ENCODE measurements at regions not wholly inside any gene's neighbourhood (a gene's known extent, or its start where the extent isn't known, plus 50 kb on each side); places are given as distances from the start of the nearest gene placed in this dataset.
"Not testable (repeated sequence)": the region's sequence is repeated elsewhere in the genome, so short reads cannot be mapped to it uniquely, and the experiment has no call there.

GRCh38 chr1:105631153-105631744 lies 1425.2 kb upstream of the PRMT6 start:
- not testable (repeated sequence) for H4K8ac ChIP-seq (ENCODE audit: low read length); H3K4me1 ChIP-seq (ENCODE audit: control insufficient read depth, insufficient read depth, low read depth, low read length); H2AK5ac ChIP-seq (ENCODE audit: low read length, severe bottlenecking); H3K4ac ChIP-seq (ENCODE audit: low read depth in 1 of 2, low read length in 2 of 2); DNase-seq; H3K79me1 ChIP-seq (replicated peaks; ENCODE audit: low read length, poor library complexity, severe bottlenecking); H3K36me3 ChIP-seq (ENCODE audit: control insufficient read depth in 1 of 2, insufficient read depth in 2 of 2, low read depth in 1 of 2, low read length in 2 of 2); H2BK120ac ChIP-seq (ENCODE audit: low read depth, low read length); H3K14ac ChIP-seq (ENCODE audit: low read length in 2 of 2); H4K91ac ChIP-seq (ENCODE audit: low read length); H3K18ac ChIP-seq (ENCODE audit: low read depth in 1 of 2, low read length in 2 of 2); H3K27me3 ChIP-seq (ENCODE audit: control insufficient read depth in 1 of 2, insufficient read depth in 1 of 2, low read length in 2 of 2); H3K27ac ChIP-seq (ENCODE audit: low read length, poor library complexity, severe bottlenecking); H3K9me3 ChIP-seq (ENCODE audit: control insufficient read depth, low read length); H3K4me2 ChIP-seq (ENCODE audit: low read length, poor library complexity, severe bottlenecking); H3K9ac ChIP-seq (ENCODE audit: low read length); H3K23ac ChIP-seq (ENCODE audit: low read length in 2 of 2); H2BK15ac ChIP-seq (ENCODE audit: low read depth, poor library complexity, severe bottlenecking); H3K4me3 ChIP-seq (ENCODE audit: insufficient read depth in 1 of 2, low read depth in 1 of 2, low read length in 2 of 2); H2BK12ac ChIP-seq (ENCODE audit: low read length in 2 of 2); H2BK5ac ChIP-seq (ENCODE audit: low read depth, low read length, poor library complexity, severe bottlenecking); H2AFZ ChIP-seq (ENCODE audit: low read depth, low read length)
- WGBS, result 97% methylated on average over 35 of the region's 36 CpGs

GRCh38 chr1:105632342-105633196 lies 1423.9 kb upstream of the PRMT6 start:
- H3K27ac ChIP-seq (ENCODE audit: low read length, poor library complexity, severe bottlenecking), result peak overlapping the region; percentile 15
- H4K91ac ChIP-seq (ENCODE audit: low read length), result no peak overlapping the region
- WGBS, result 38% methylated on average over 14 of the region's 14 CpGs
- peak; percentile 1 for DNase-seq
- no peak overlapping the region for H2BK120ac ChIP-seq (ENCODE audit: low read depth, low read length)
- no peak overlapping the region for H2AFZ ChIP-seq (ENCODE audit: low read depth, low read length)
- no peak overlapping the region for H3K9ac ChIP-seq (ENCODE audit: low read length)
- no peak overlapping the region for H3K4ac ChIP-seq (ENCODE audit: low read depth in 1 of 2, low read length in 2 of 2)
- no peak overlapping the region for H2BK12ac ChIP-seq (ENCODE audit: low read length in 2 of 2)
- no peaks in the 10 kb centered on the region for H3K36me3 ChIP-seq (ENCODE audit: control insufficient read depth in 1 of 2, insufficient read depth in 2 of 2, low read depth in 1 of 2, low read length in 2 of 2)
- H3K4me3 ChIP-seq (ENCODE audit: insufficient read depth in 1 of 2, low read depth in 1 of 2, low read length in 2 of 2), result no peak overlapping the region
- H3K9me3 ChIP-seq (ENCODE audit: control insufficient read depth, low read length), result peaks cover 2% of the 10 kb centered on the region
- no peak overlapping the region for H2BK5ac ChIP-seq (ENCODE audit: low read depth, low read length, poor library complexity, severe bottlenecking)
- H3K18ac ChIP-seq (ENCODE audit: low read depth in 1 of 2, low read length in 2 of 2), result no peak overlapping the region
- no peaks in the 10 kb centered on the region for H3K79me1 ChIP-seq (replicated peaks; ENCODE audit: low read length, poor library complexity, severe bottlenecking)
- no peak overlapping the region for H4K8ac ChIP-seq (ENCODE audit: low read length)
- H3K4me2 ChIP-seq (ENCODE audit: low read length, poor library complexity, severe bottlenecking), result peak overlapping the region; percentile 54
- no peak overlapping the region for H2BK15ac ChIP-seq (ENCODE audit: low read depth, poor library complexity, severe bottlenecking)
- no peaks in the 10 kb centered on the region for H3K27me3 ChIP-seq (ENCODE audit: control insufficient read depth in 1 of 2, insufficient read depth in 1 of 2, low read length in 2 of 2)
- no peak overlapping the region for H2AK5ac ChIP-seq (ENCODE audit: low read length, severe bottlenecking)
- no peak overlapping the region for H3K23ac ChIP-seq (ENCODE audit: low read length in 2 of 2)
- peaks cover 4% of the 10 kb centered on the region for H3K4me1 ChIP-seq (ENCODE audit: control insufficient read depth, insufficient read depth, low read depth, low read length)
- H3K14ac ChIP-seq (ENCODE audit: low read length in 2 of 2), result no peak overlapping the region

- DNase-seq, result no peak
Measured at GRCh38 chr1:105636052-105636451, 1420.4 kb upstream of the PRMT6 start.

GRCh38 chr1:105641407-105641806 lies 1415.1 kb upstream of the PRMT6 start:
- Histone ChIP-seq H3K18ac (ENCODE audit: low read depth in 1 of 2, low read length in 2 of 2) (no peak overlapping the region), H4K8ac (ENCODE audit: low read length) (no peak overlapping the region), H3K36me3 (ENCODE audit: control insufficient read depth in 1 of 2, insufficient read depth in 2 of 2, low read depth in 1 of 2, low read length in 2 of 2) (no peaks in the 10 kb centered on the region), H2AK5ac (ENCODE audit: low read length, severe bottlenecking) (no peak overlapping the region), H2BK120ac (ENCODE audit: low read depth, low read length) (no peak overlapping the region), H2BK12ac (ENCODE audit: low read length in 2 of 2) (no peak overlapping the region), H3K79me1 (replicated peaks; ENCODE audit: low read length, poor library complexity, severe bottlenecking) (no peaks in the 10 kb centered on the region), H2AFZ (ENCODE audit: low read depth, low read length) (no peak overlapping the region), H4K91ac (ENCODE audit: low read length) (no peak overlapping the region), H3K4ac (ENCODE audit: low read depth in 1 of 2, low read length in 2 of 2) (no peak overlapping the region), H3K9me3 (ENCODE audit: control insufficient read depth, low read length) (peaks cover 4% of the 10 kb centered on the region), H3K27me3 (ENCODE audit: control insufficient read depth in 1 of 2, insufficient read depth in 1 of 2, low read length in 2 of 2) (no peaks in the 10 kb centered on the region), H2BK15ac (ENCODE audit: low read depth, poor library complexity, severe bottlenecking) (no peak overlapping the region), H3K4me2 (ENCODE audit: low read length, poor library complexity, severe bottlenecking) (no peak overlapping the region), H3K27ac (ENCODE audit: low read length, poor library complexity, severe bottlenecking) (no peak overlapping the region), H2BK5ac (ENCODE audit: low read depth, low read length, poor library complexity, severe bottlenecking) (no peak overlapping the region), H3K23ac (ENCODE audit: low read length in 2 of 2) (no peak overlapping the region), H3K4me3 (ENCODE audit: insufficient read depth in 1 of 2, low read depth in 1 of 2, low read length in 2 of 2) (no peak overlapping the region), H3K4me1 (ENCODE audit: control insufficient read depth, insufficient read depth, low read depth, low read length) (no peaks in the 10 kb centered on the region), H3K9ac (ENCODE audit: low read length) (no peak overlapping the region), H3K14ac (ENCODE audit: low read length in 2 of 2) (no peak overlapping the region)
- 86% methylated on average over 1 of the region's 1 CpG for WGBS
- DNase-seq, result no peak

More at GRCh38 chr1:105636052-105636451, 1420.4 kb upstream of the PRMT6 start:
- Histone ChIP-seq H3K27ac (ENCODE audit: low read length, poor library complexity, severe bottlenecking) (no peak overlapping the region), H4K91ac (ENCODE audit: low read length) (no peak overlapping the region), H3K14ac (ENCODE audit: low read length in 2 of 2) (no peak overlapping the region), H3K9ac (ENCODE audit: low read length) (no peak overlapping the region), H2BK5ac (ENCODE audit: low read depth, low read length, poor library complexity, severe bottlenecking) (no peak overlapping the region), H3K4me2 (ENCODE audit: low read length, poor library complexity, severe bottlenecking) (no peak overlapping the region), H3K4ac (ENCODE audit: low read depth in 1 of 2, low read length in 2 of 2) (no peak overlapping the region), H3K4me1 (ENCODE audit: control insufficient read depth, insufficient read depth, low read depth, low read length) (peaks cover 4% of the 10 kb centered on the region), H2BK120ac (ENCODE audit: low read depth, low read length) (no peak overlapping the region), H3K23ac (ENCODE audit: low read length in 2 of 2) (no peak overlapping the region), H2AFZ (ENCODE audit: low read depth, low read length) (no peak overlapping the region), H3K9me3 (ENCODE audit: control insufficient read depth, low read length) (peaks cover 6% of the 10 kb centered on the region), H3K79me1 (replicated peaks; ENCODE audit: low read length, poor library complexity, severe bottlenecking) (no peaks in the 10 kb centered on the region), H4K8ac (ENCODE audit: low read length) (no peak overlapping the region), H3K4me3 (ENCODE audit: insufficient read depth in 1 of 2, low read depth in 1 of 2, low read length in 2 of 2) (no peak overlapping the region), H2AK5ac (ENCODE audit: low read length, severe bottlenecking) (no peak overlapping the region), H3K18ac (ENCODE audit: low read depth in 1 of 2, low read length in 2 of 2) (no peak overlapping the region), H2BK12ac (ENCODE audit: low read length in 2 of 2) (no peak overlapping the region), H2BK15ac (ENCODE audit: low read depth, poor library complexity, severe bottlenecking) (no peak overlapping the region), H3K27me3 (ENCODE audit: control insufficient read depth in 1 of 2, insufficient read depth in 1 of 2, low read length in 2 of 2) (no peaks in the 10 kb centered on the region), H3K36me3 (ENCODE audit: control insufficient read depth in 1 of 2, insufficient read depth in 2 of 2, low read depth in 1 of 2, low read length in 2 of 2) (no peaks in the 10 kb centered on the region)
- 68% methylated on average over 2 of the region's 2 CpGs for WGBS
